ENCODE measurements at regions not wholly inside any gene's neighbourhood (a gene's known extent, or its start where the extent isn't known, plus 50 kb on each side); places are given as distances from the start of the nearest gene placed in this dataset.

DNA sequence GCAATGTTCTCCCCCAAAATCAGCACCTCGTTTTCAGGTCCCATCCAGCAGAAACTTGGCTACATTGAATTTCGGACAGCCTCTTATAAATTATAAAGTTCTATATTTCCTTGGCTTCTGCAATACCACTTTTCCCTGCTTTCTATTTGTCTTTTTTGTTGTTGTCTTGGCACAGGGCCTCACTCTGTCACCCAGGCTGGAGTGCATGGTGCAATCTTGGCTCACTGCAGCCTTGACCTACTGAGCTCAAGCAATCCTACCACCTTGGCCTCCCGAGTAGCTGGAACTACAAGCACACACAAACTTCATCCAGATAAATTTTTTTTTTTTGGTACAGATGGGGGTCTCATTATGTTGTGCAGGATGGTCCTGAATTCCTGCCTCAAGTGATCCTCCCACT is 55.3 kb upstream of the HECW1 start:
- TF ChIP-seq CTCF (IDR thresholded peaks at IDR 0.05; ENCODE audit: extremely low read depth in 1 of 2, insufficient read depth in 1 of 2, low read depth in 1 of 2, low read length in 2 of 2) (no peak), MYC (IDR thresholded peaks at IDR 0.05; ENCODE audit: low read depth, low read length) (no peak), EZH2 (IDR thresholded peaks at IDR 0.05; ENCODE audit: borderline replicate concordance, low read depth, low read length, severe bottlenecking) (no peak), FOS (IDR thresholded peaks at IDR 0.05; ENCODE audit: borderline replicate concordance, insufficient read depth, low read length) (no peak)

Data from endothelial cell of umbilical vein (primary cell).